ENCODE measurements at regions not wholly inside any gene's neighbourhood (a gene's known extent, or its start where the extent isn't known, plus 50 kb on each side); places are given as distances from the start of the nearest gene placed in this dataset.
"Not testable (repeated sequence)": the region's sequence is repeated elsewhere in the genome, so short reads cannot be mapped to it uniquely, and the experiment has no call there.

GRCh38 chr2:7599462-7600258, 682.4 kb downstream of the RNF144A start:
- no peak for DNase-seq (ENCODE audit: low spot score)

DNA sequence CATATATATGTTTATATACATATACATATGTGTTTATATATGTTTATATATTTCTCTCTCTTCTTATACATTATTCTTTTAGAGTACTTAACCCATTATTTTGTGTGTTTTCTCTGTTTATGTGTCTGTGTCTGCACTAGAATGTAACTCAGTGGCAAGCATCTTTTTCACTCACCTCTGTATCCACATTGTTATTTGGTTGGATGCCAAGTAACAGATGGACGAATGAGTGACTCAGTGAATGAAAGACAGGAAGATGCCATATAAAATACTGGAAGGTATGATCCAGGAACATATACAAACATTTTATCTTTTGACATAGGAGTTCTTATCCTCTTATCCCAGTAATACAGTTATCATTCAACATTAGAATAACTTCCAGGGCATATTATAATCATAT, 684.8 kb downstream of the RNF144A start:
- DNase-seq (ENCODE audit: low spot score), result no peak

DNA sequence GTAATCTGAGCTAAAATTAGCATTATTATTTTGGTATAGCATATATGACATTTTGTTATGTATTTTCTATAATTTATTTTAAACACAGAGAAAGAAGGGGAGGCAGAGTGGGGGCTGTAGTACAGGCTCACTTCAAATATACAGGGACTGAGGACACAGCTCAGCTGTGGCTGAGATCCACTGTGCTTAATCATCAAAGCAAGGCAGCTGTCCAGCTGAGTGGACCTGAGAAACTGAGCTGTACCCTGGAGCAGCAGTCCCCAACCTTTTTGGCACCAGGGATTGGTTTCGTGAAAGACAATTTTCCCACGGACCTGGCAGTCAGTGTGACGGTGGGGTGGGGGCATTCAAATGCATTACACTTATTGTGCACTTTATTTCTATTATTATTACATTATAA, 687.2 kb downstream of the RNF144A start:
- no peak for DNase-seq (ENCODE audit: low spot score)

DNA sequence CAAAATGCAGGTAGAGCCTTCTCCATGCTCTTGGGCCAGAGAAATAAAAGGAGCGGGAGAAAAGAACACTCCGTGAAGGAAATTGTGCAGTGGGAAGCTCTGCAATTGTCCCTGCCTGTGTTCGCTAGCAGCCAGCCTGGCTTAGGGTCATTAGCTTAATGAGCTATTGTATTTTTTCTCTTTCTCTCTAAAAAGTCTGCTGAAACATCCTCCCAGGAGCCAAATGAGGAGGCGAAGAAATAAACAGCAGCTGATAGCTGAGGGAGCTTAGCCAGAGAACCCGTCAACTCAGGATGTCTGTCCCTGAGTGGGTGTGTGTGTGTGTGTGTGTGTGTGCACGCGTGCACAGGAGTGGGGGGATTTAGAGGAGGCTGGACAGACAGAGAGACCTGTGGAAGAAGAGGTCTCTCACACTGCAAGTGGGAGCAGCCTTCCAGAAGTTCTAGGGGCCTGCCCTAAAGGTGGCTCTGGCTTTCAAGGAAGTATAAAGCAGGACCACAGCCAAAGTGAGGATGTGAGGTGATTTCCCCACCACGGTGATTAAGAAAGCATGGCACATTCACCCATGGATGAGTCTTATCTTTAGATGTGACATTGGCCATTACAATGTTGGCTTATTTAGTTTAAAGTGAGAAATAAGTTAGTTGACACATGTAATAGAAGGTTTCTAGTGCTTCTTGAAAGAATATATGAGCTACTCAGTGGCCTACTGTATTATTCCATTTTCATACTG, 690.4 kb downstream of the RNF144A start:
- no peak for DNase-seq (ENCODE audit: low spot score)

- no peak for DNase-seq (ENCODE audit: low spot score)
These were observed 692.3 kb downstream of the RNF144A start for GRCh38 chr2:7609556-7609955.

DNA sequence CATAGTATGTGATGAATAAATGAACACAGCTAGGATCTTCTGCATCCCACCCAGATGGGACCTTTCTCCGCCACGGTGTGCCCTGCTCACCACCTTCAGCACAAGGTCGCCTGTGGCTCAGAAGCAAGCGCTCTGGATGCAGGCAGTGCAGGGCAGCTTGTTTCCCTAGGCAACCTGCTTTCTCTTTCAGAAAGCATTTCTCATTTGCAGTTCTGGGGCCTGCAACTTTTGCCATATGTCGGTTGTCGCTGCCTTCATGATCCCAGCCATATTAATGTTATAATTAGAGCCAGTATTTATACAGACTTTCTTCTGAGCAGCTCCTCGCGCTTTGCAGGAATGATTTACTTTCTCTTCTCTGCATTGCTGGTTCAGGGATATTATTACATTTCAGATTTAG, 692.8 kb downstream of the RNF144A start:
- no peak for DNase-seq (ENCODE audit: low spot score)

DNA sequence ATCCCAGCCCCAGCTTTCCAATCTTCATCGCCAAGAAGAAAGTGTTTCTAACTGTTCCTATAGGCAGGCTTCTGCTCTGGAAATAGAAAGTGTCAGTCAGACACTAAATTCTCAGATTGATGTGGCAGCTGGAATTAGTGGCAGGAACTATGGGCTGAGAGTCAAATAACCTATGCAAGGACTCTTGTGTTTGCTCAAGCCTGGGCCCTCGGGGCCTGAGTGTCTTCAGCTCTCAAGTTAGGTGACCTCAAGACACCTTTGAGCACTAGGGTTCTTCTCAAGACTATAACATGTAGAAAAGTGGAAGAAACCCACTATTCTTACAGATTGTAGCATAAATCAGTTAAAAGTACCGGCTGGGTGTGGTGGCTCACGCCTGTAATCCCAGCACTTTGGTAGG, 694.5 kb downstream of the RNF144A start:
- no peak for DNase-seq (ENCODE audit: low spot score)

DNA sequence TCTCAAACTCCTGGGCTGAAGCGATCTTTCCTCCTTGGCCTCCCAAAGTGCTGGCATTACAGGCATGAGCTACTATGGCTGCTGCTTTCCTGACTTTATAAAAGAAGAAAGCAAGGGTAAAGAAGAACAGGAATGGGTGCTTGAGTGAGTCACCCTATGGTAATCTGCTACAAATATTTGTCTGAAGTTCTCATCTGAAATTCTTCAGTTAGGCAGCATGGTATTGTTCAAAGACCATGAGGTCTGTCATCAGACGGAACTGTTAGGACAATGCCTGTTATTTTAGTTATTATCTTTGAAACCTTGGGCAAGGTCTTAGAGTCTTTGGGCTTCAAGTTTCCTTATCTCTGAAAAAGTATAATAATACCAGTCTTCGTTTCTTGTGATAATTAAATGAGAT, 695.8 kb downstream of the RNF144A start:
- DNase-seq (ENCODE audit: low spot score), result no peak

DNA sequence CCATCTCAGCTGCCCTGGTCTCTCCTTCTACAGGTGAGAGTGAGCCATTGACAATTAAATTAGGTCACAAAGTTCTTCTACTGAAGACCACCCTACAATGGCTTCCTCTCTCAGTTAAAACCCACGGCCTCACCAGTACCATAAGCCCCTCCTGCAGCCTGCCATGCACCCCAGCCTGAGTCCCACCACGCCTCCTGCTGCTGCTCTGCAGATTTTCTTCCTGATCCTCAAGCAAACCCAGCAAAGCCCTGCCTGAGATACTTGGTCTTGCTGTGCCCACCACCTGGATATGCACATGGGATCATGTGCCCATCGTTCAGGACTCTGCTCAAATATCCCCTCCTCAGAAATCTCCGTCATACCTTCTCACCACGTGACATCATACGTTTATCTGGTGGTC, 696.6 kb downstream of the RNF144A start:
- DNase-seq (ENCODE audit: low spot score), result no peak

GRCh38 chr2:7618031-7618430, 700.8 kb downstream of the RNF144A start:
- DNase-seq (ENCODE audit: low spot score), result no peak

DNA sequence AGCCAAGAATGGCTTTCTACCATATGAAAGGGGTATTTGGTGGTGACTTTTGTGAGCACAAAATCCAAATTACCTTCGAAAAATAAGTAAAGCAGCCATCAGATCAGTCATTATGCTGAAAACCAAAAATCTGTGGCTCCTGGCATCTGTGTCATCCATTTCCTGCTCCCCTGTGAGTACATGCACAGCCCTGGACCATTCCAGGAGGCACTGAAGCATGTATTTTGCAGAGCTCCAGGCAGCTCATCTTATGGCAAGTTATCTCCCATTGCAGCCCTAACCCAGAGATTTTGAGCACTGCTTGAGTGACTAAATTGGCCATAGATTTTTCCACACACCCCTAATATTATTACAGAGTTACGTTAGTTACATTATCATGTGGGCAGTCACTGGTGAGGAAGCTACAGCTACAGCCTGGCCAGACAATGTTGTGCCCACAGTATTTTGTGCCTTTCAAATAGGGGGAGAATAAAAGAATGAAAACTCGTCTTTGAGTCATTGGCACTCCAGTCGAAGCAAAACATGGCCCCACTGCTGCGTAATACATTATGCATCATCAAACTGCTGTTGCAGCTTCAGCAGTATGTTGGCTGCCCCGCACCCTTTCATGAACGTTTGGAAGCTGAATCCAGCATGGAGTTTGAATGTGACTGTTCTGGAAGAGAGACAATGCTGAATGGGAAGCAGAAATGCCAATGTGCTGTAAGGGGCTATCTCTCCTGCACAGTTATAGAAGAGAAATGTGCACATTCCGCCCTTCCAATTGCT, 702.2 kb downstream of the RNF144A start:
- DNase-seq (ENCODE audit: low spot score), result no peak

DNA sequence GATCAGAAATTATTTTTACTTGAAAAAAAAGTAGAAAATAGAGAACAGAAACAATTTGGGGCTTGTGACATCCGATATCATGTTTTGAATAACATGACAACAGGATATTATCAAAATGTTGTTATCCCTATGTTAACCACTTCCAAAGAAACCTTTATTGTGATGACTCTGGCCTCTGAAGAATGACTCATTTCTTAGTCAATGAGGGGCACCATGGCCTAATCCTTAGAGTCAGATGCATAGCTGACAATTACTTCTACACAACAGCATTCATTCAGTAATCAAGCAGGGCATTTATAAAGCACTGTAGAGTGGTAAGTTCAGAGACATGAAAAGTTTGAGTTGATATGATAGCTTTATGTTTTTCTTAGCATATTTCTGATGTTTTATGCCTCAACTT, 703.0 kb downstream of the RNF144A start:
- DNase-seq (ENCODE audit: low spot score), result peak; percentile 68

DNA sequence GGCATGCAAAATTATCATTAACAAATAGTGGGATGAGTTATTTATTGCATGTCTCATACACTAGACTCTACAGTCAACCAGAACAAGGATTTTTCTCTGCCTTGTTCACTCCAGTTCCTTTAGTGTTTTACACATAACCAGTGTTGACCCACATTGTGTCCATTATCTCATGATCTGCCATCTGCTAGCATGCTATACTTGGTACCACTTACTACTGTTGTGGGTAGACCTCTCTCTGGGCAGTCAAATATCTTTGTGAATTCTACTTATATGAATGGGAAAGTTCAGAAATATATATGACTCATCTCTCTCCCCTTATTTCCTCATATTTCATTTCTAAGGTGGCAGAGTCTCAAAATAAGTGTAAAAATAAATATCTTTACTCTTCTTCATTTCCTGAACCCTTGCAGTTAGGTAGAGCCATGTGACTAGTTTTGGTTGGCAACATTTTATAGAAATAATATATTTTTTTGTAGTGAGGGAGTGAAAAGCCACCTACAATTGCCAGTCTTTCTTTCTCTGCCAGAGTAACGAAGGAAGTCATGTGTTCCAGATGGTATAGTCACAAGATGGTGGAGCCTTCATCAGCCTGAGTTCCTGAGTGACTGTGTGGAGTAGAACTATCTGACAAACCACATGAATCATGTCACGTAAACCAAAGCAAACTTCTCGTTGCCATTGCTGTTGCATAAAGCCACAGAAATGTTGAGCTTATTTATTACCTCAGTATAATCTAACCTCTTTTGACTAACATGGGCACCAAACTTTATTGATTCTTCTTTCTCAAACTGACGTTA, 704.0 kb downstream of the RNF144A start:
- DNase-seq (ENCODE audit: low spot score), result no peak

GRCh38 chr2:7625392-7626138, 708.4 kb downstream of the RNF144A start:
- DNase-seq (ENCODE audit: low spot score), result no peak

GRCh38 chr2:7626139-7626537, 708.9 kb downstream of the RNF144A start:
- no peak for DNase-seq (ENCODE audit: low spot score)

- peak; percentile 55 for DNase-seq (ENCODE audit: low spot score)
These were observed 710.4 kb downstream of the RNF144A start for GRCh38 chr2:7627583-7627982.

DNA sequence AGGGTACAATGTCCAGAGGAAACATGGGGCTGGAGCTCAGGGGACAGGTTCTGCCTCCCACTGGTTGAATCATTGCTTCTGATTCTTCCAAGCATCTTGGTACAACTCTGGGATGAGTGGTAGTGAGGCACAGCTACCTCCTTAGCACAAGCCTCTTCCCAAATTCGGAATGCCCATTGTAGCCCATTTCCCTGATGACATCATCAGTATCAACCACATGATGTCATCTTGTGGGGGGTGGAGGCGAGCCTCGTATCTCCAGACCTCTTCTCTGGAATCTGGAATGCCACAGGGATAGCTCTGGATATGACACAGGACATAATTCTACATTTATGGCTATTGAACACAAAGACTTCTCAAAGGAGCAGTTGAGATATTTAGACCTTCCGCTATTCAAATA, 715.2 kb downstream of the RNF144A start:
- no peak for DNase-seq (ENCODE audit: low spot score)

DNA sequence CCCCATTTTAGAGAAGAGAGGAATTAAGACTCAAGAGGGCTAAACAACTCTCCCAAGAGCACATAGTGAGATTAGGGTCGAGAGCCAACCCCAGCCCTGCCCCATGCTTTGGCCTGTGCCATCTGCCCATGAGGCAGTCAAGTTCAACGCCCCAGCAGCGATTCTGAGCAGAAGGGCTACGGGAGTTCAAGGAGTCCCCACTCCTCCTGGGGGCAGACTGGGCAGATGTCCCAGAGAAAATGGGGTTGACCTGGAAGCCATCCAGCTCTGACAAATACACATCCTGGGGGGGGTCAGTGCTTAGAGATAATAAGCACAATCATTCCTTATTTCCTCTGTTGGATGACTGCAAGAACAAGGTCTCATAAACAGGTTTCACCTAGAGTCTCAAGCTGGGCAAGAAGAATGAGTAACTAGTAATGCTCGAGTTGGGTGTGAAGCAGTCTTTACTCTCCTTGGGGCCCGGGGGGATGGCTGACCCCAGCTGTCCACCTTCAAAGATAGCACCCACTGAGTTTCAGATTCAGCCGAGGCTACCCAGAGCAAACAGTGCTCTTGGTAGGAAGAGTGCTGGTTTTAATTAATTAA, 716.4 kb downstream of the RNF144A start:
- no peak for DNase-seq (ENCODE audit: low spot score)

DNA sequence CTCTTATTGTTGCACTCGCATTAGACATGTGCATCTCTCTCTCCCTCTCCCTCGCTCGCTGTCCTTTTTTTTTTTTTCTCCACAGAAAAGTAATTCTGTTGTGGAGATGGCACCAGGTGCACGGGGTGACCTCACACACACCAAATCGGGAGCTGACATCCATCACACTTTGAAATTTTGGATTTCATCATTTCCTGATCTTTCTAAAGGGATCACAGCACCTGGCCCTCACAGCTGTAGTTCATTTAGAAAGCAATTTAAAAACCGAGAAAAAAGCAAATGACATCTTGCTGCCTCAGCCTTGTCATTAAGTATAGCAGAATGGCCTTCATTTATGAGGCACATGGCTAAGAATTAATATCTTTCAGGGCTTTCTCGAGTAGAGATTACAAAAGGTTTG, 717.2 kb downstream of the RNF144A start:
- no peak for DNase-seq (ENCODE audit: low spot score)

DNA sequence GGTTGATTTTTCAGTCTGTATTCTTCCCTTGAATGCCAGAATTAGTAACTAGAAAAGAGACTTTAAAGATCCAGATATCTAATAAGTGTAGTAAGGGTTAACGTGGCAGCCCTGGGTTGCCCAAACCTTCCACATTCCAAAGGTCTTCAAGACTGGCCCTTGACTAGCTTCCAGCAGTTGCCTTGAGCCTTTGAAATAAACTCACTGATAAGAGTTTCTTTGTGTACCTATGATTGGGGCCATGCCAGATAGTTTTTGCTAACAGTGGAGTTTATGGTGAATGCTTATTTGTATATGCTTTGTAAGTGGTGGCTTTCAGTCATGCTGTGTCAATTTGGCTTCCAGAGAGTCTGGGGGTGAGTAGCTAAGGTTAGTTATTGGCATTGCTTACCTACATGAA, 722.3 kb downstream of the RNF144A start:
- peak; percentile 59 for DNase-seq (ENCODE audit: low spot score)

DNA sequence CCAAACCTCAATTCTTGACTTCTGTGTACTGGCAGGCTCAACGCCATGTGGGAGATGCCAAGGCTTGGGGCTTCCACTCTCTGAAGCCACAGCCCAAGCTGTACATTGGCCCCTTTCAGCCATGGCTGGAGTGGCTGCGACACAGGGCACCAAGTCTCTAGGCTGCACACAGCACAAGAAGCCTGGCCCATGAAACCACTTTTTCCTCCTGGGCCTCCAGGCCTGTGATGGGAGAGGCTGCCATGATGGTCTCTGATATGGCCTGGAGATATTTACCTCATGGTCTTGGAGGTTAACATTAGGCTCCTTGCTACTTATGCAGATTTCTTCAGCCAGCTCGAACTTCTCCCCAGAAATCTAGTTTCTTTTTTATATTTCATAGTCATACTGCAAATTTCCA, 724.1 kb downstream of the RNF144A start:
- not testable (repeated sequence) for DNase-seq (ENCODE audit: low spot score)

Data from COLO829 (cell line).